Prostate gland (tissue), 2 donors: ENCODE measurements at regions not wholly inside any gene's neighbourhood (a gene's known extent, or its start where the extent isn't known, plus 50 kb on each side); places are given as distances from the start of the nearest gene placed in this dataset.

Experiments
- DNase-seq: peaks from one replicate; pipeline ENCODE4 v3.0.0-alpha.2; 2019; ENCODE audit warnings: low spot score
- H3K27ac ChIP-seq, 2 donors: fragments of 200-600 bp; sonication (generic); 2 replicates each; pipeline ENCODE4 v1.5.1; 2017 to 2019
- H3K27me3 ChIP-seq: fragments of 200-600 bp; sonication (generic); replicated peaks from 2 replicates; pipeline ENCODE4 v1.5.1; 2019; ENCODE audit not compliant: insufficient read depth
- H3K36me3 ChIP-seq, 2 donors: fragments of 200-600 bp; sonication (generic); 1 replicate in 1 of 2; 2 replicates in 1 of 2; pipeline versions ENCODE4 v1.5.1 to v1.8.1; 2017 to 2019
- H3K4me1 ChIP-seq: fragments of 200-600 bp; sonication (generic); replicated peaks from 2 replicates; pipeline ENCODE4 v1.5.1; 2019
- H3K4me3 ChIP-seq, 2 donors: fragments of 200-600 bp; sonication (generic); 2 replicates each; pipeline ENCODE4 v1.5.1; 2017 to 2019
- H3K9me3 ChIP-seq: fragments of 200-600 bp; sonication (generic); 2 replicates; pipeline ENCODE4 v1.5.1; 2017
- POLR2A ChIP-seq: fragments of 450-650 bp; IDR thresholded peaks from one replicate; pipeline ENCODE4 v1.6.1; 2016; ENCODE audit warnings: antibody characterized with exemption, mild to moderate bottlenecking
- POLR2AphosphoS5 ChIP-seq: sonication (generic); formaldehyde crosslinking; IDR thresholded peaks from one replicate; pipeline ENCODE4 v1.6.1; 2017; ENCODE audit warnings: antibody characterized with exemption
- WGBS: methylation state at CpG from one replicate; pipeline ENCODE4 v1.1.5; 2018; 5-methylcytosine and 5-hydroxymethylcytosine counted together
- intact Hi-C: fragments of 100-400 bp; cut with DNase I; formaldehyde crosslinking; loops from one replicate; pipeline ENCODE4 v1.14.2; 2022
- TF ChIP-seq, protein P1 (sequence below), 4 experiments: fragments of 200-600 bp in 2 of 4; fragments of 450-650 bp in 2 of 4; sonication (generic) in 2 of 4; IDR thresholded peaks; 1 replicate in 3 of 4; 2 replicates in 1 of 4; pipeline ENCODE4 v1.5.1; 2016 to 2019; ENCODE audit warnings: antibody characterized with exemption in 4 of 4, mild to moderate bottlenecking in 2 of 4, moderate library complexity in 2 of 4

DNA sequence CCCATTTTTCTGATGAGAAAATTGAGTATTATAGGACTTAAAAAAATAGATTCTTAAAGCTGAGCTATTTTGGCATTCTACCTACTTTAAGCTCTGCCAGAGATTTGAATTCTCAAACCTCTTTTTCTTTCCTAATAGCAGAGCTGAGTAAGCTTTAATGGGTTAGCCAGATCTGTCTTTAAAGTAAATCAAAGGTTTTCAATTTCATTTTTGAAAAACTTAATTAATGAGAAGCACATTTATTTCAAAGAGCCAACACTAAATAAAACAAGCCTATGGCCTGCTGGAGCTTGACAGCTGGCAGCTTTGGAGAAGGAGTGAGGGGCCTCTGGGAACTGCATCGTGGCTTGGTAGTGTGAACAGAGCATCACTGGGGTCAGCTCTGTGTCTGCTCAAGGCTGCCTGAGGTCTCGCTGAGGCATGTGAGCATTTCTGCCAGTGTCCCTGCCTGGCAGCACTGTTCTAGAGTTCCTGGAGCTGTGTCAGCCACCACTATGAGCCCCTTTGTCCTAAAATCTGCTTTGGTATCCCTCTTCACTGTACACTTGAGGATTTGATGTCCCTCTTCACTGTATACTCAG is 50.4 kb upstream of the PRSS23 start:
- intact Hi-C loops: no loop called here
- no peaks in the 10 kb centered on the region for H3K4me1 ChIP-seq
- TF ChIP-seq POLR2AphosphoS5 (no peak), POLR2A (no peak)
- TF ChIP-seq, protein P1, sequence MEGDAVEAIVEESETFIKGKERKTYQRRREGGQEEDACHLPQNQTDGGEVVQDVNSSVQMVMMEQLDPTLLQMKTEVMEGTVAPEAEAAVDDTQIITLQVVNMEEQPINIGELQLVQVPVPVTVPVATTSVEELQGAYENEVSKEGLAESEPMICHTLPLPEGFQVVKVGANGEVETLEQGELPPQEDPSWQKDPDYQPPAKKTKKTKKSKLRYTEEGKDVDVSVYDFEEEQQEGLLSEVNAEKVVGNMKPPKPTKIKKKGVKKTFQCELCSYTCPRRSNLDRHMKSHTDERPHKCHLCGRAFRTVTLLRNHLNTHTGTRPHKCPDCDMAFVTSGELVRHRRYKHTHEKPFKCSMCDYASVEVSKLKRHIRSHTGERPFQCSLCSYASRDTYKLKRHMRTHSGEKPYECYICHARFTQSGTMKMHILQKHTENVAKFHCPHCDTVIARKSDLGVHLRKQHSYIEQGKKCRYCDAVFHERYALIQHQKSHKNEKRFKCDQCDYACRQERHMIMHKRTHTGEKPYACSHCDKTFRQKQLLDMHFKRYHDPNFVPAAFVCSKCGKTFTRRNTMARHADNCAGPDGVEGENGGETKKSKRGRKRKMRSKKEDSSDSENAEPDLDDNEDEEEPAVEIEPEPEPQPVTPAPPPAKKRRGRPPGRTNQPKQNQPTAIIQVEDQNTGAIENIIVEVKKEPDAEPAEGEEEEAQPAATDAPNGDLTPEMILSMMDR (IDR thresholded peaks at IDR 0.05): no peak
- no peaks in the 10 kb centered on the region for H3K27me3 ChIP-seq
- 57% methylated on average over 2 of the region's 2 CpGs for WGBS
- no peak overlapping the region for H3K4me3 ChIP-seq
- H3K27ac ChIP-seq: no peak overlapping the region
- H3K36me3 ChIP-seq: no peaks in the 10 kb centered on the region
- H3K9me3 ChIP-seq: no peaks in the 10 kb centered on the region
- DNase-seq: no peak

DNA sequence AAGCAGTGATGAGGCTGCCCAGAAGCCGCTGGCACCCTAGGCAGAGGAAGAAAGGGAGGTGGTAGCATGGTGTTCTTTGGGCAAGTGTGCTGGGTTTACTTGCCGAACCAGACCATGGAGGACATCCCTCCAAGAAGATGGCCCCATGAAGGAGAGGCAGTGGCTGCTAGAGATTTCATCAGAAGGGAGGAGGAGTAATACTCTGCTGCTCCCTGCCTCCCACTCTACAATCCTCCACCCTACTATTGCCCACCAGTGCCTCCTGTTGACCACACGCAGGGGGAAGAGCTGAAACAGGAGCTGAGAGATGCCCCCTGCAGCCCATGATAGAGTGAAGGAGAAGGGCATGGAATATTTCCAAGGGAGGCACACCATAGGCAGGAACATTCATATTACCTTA is 51.0 kb upstream of the PRSS23 start:
- intact Hi-C loops: no loop called here
- Histone ChIP-seq H3K27me3 (no peaks in the 10 kb centered on the region), H3K9me3 (no peaks in the 10 kb centered on the region), H3K27ac (no peak overlapping the region), H3K4me3 (no peak overlapping the region), H3K4me1 (no peaks in the 10 kb centered on the region), H3K36me3 (no peaks in the 10 kb centered on the region)
- DNase-seq: no peak
- 92% methylated on average over 3 of the region's 3 CpGs for WGBS
- TF ChIP-seq POLR2A: no peak

DNA sequence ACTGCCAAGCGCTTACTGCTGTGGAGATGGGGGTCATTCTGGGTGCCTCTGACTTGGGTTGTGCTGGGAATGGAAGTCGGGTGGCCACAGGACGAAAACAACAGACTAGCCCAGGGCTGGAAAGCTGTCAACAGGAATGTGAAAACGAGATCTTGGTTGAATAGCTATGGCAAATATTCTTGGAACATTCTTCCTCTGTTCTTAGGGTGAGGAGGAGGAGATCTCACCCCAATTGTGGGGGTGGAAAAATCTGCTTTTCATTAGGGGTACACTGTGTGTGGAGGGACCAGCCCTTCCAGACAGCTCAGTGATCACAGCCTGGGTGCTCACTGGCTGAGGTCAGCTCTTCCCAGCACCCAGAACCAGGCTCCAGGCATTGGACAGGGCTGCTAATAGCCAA is 52.0 kb upstream of the PRSS23 start:
- Histone ChIP-seq H3K36me3 (no peaks in the 10 kb centered on the region), H3K27ac (no peak overlapping the region)
- WGBS: 69% methylated on average over 4 of the region's 4 CpGs

DNA sequence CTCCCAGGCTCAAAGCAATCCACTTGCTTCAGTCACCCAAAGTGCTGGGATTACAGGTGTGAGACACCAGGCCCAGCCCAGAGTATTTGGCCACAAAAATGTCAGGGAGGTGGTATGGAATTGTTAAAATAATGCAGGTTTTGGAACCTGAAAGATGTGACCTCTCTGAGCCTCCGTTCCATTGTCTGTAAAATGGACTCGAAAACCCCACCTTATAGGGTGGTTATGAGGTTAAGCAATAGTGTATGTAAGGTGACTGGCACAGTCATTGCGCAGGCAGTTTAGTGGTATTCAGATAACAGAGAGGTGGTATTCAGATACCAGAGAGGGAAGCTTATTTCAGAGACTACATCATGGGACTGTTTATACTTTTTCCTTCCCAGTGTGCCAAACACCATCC is 52.5 kb upstream of the PRSS23 start:
- Histone ChIP-seq H3K4me3 (no peak overlapping the region), H3K9me3 (no peaks in the 10 kb centered on the region), H3K36me3 (no peaks in the 10 kb centered on the region), H3K4me1 (no peaks in the 10 kb centered on the region), H3K27ac (no peak overlapping the region), H3K27me3 (no peaks in the 10 kb centered on the region)
- DNase-seq: no peak
- 95% methylated on average over 3 of the region's 3 CpGs for WGBS
- TF ChIP-seq POLR2AphosphoS5 (no peak), POLR2A (no peak)
- TF ChIP-seq, protein P1 (IDR thresholded peaks at IDR 0.05): no peak
- intact Hi-C loops: no loop called here

More for the DNA sequence above, 52.0 kb upstream of the PRSS23 start:
- intact Hi-C loops: no loop called here
- no peak for TF ChIP-seq POLR2AphosphoS5
- TF ChIP-seq POLR2A: no peak
- TF ChIP-seq, protein P1 (IDR thresholded peaks at IDR 0.05): no peak
- H3K9me3 ChIP-seq: no peaks in the 10 kb centered on the region
- no peaks in the 10 kb centered on the region for H3K27me3 ChIP-seq
- no peak for DNase-seq
- H3K4me3 ChIP-seq: no peak overlapping the region
- no peaks in the 10 kb centered on the region for H3K4me1 ChIP-seq

DNA sequence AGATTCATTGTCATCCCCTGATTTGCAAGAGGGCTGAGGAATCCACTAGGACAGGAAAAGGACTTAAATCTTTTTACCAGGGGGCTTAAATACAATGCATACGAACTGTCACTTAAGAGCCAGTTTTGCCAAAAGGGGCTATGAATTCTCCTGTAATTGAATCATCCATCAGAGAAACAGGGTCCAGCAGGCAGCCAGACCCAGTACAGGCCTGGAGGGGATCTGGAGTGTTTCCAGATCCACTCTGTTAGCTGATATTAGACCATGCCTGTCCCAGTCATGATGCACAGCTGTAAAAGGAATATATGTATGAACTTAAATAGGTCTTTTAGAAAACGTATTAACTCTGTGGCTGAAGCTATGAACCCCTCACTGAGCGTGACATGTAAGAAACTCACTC is 53.8 kb upstream of the PRSS23 start:
- DNase-seq: no peak
- no peak overlapping the region for H3K27ac ChIP-seq
- no peaks in the 10 kb centered on the region for H3K4me1 ChIP-seq

More for the DNA sequence above, 53.8 kb upstream of the PRSS23 start:
- Histone ChIP-seq H3K9me3 (no peaks in the 10 kb centered on the region), H3K4me3 (no peak overlapping the region), H3K36me3 (no peaks in the 10 kb centered on the region), H3K27me3 (no peaks in the 10 kb centered on the region)
- 74% methylated on average over 3 of the region's 3 CpGs for WGBS
- TF ChIP-seq POLR2AphosphoS5: no peak
- TF ChIP-seq, protein P1 (IDR thresholded peaks at IDR 0.05): no peak
- TF ChIP-seq POLR2A: no peak
- intact Hi-C loops: no loop called here
